ENCODE measurements at regions not wholly inside any gene's neighbourhood (a gene's known extent, or its start where the extent isn't known, plus 50 kb on each side); places are given as distances from the start of the nearest gene placed in this dataset.

GRCh38 chr13:64798422-64798821 is 2431.7 kb downstream of the PCDH9 start:
- Histone ChIP-seq H3K27me3 (ENCODE audit: control insufficient read depth in 2 of 2, insufficient read depth in 2 of 2, low read length in 2 of 2) (no peaks in the 10 kb centered on the region), H3K79me2 (ENCODE audit: control insufficient read depth, insufficient read depth, low read length) (no peaks in the 10 kb centered on the region), H3K4me3 (replicated peaks in 1 of 3; ENCODE audit: insufficient read depth in 1 of 3, low read depth in 1 of 3, low read length in 3 of 3) (no peak overlapping the region), H4K20me1 (replicated peaks; ENCODE audit: control insufficient read depth, extremely low read depth, insufficient read depth, low read length) (no peaks in the 10 kb centered on the region), H3K27ac (ENCODE audit: insufficient read depth, low read depth, low read length) (no peak overlapping the region), H3K4me2 (ENCODE audit: insufficient read depth, low read length) (no peak overlapping the region), H2AFZ (ENCODE audit: low read depth, low read length) (no peak overlapping the region), H3K9ac (replicated peaks; ENCODE audit: extremely low read depth, insufficient read depth, low read length) (no peak overlapping the region), H3K9me1 (replicated peaks; ENCODE audit: control insufficient read depth, extremely low read depth, insufficient read depth, low read length) (no peaks in the 10 kb centered on the region), H3K36me3 (ENCODE audit: control insufficient read depth in 2 of 2, extremely low read depth in 1 of 2, insufficient read depth in 2 of 2, low read length in 2 of 2) (no peaks in the 10 kb centered on the region), H3K4me1 (ENCODE audit: control insufficient read depth, extremely low read depth, insufficient read depth, low read length) (no peaks in the 10 kb centered on the region), H3K9me3 (replicated peaks; ENCODE audit: control insufficient read depth, insufficient read depth, low read length) (no peaks in the 10 kb centered on the region)
- intact Hi-C loops (cut with micrococcal nuclease), result no loop called here
- CTCF ChIA-PET, result no interaction called here
- FAIRE-seq (no peak), DNase-seq (ENCODE audit: low read depth, low spot score) (no peak)
- POLR2A ChIA-PET, result no interaction called here
- BruUV-seq (replicated peaks), result no TSS peak
- TF ChIP-seq POLR2A (IDR thresholded peaks at IDR 0.05; ENCODE audit: low read depth, low read length), result no peak
- TF ChIP-seq JUN (IDR thresholded peaks at IDR 0.05; ENCODE audit: borderline replicate concordance, insufficient read depth, insufficient read length, low read depth), result no peak
- no peak for TF ChIP-seq POLR2AphosphoS5 (IDR thresholded peaks at IDR 0.05; ENCODE audit: insufficient read depth, low read depth, low read length)
- no peak for TF ChIP-seq CTCF (IDR thresholded peaks at IDR 0.05; ENCODE audit: extremely low read depth in 1 of 2, insufficient read depth in 1 of 2, low read depth in 1 of 2, low read length in 2 of 2)
- TF ChIP-seq EZH2 (IDR thresholded peaks at IDR 0.05; ENCODE audit: borderline replicate concordance, low read depth, low read length, severe bottlenecking), result no peak
- dilution Hi-C loops (cut with MboI; ENCODE audit: extremely low pct_ligation_motif_present, low sequenced_read_pairs), result no loop called here

GRCh38 chr13:64793592-64793991 is 2436.5 kb downstream of the PCDH9 start:
- Histone ChIP-seq H3K4me3 (replicated peaks in 1 of 3; ENCODE audit: insufficient read depth in 1 of 3, low read depth in 1 of 3, low read length in 3 of 3) (no peak overlapping the region), H2AFZ (ENCODE audit: low read depth, low read length) (peak overlapping the region; percentile 44), H3K27ac (ENCODE audit: insufficient read depth, low read depth, low read length) (no peak overlapping the region), H3K36me3 (ENCODE audit: control insufficient read depth in 2 of 2, extremely low read depth in 1 of 2, insufficient read depth in 2 of 2, low read length in 2 of 2) (no peaks in the 10 kb centered on the region), H3K79me2 (ENCODE audit: control insufficient read depth, insufficient read depth, low read length) (no peaks in the 10 kb centered on the region), H3K9me1 (replicated peaks; ENCODE audit: control insufficient read depth, extremely low read depth, insufficient read depth, low read length) (no peaks in the 10 kb centered on the region), H3K9ac (replicated peaks; ENCODE audit: extremely low read depth, insufficient read depth, low read length) (no peak overlapping the region), H3K4me2 (ENCODE audit: insufficient read depth, low read length) (no peak overlapping the region), H3K9me3 (replicated peaks; ENCODE audit: control insufficient read depth, insufficient read depth, low read length) (no peaks in the 10 kb centered on the region), H3K27me3 (ENCODE audit: control insufficient read depth in 2 of 2, insufficient read depth in 2 of 2, low read length in 2 of 2) (no peaks in the 10 kb centered on the region), H4K20me1 (replicated peaks; ENCODE audit: control insufficient read depth, extremely low read depth, insufficient read depth, low read length) (no peaks in the 10 kb centered on the region), H3K4me1 (ENCODE audit: control insufficient read depth, extremely low read depth, insufficient read depth, low read length) (no peaks in the 10 kb centered on the region)
- ChIA-PET POLR2A (no interaction called here), CTCF (no interaction called here)
- dilution Hi-C loops (cut with MboI; ENCODE audit: extremely low pct_ligation_motif_present, low sequenced_read_pairs) (no loop called here), intact Hi-C loops (cut with micrococcal nuclease) (no loop called here)
- DNase-seq (ENCODE audit: low read depth, low spot score) (no peak), FAIRE-seq (no peak)
- TF ChIP-seq GATA2 (IDR thresholded peaks at IDR 0.05; ENCODE audit: insufficient read depth, insufficient read length, low read depth, low read length) (no peak), JUN (IDR thresholded peaks at IDR 0.05; ENCODE audit: borderline replicate concordance, insufficient read depth, insufficient read length, low read depth) (no peak), POLR2AphosphoS5 (IDR thresholded peaks at IDR 0.05; ENCODE audit: insufficient read depth, low read depth, low read length) (no peak), FOS (IDR thresholded peaks at IDR 0.05; ENCODE audit: borderline replicate concordance, insufficient read depth, low read length) (no peak), MYC (IDR thresholded peaks at IDR 0.05; ENCODE audit: low read depth, low read length) (no peak), POLR2A (IDR thresholded peaks at IDR 0.05; ENCODE audit: low read depth, low read length) (no peak), CTCF (IDR thresholded peaks at IDR 0.05; ENCODE audit: extremely low read depth in 1 of 2, insufficient read depth in 1 of 2, low read depth in 1 of 2, low read length in 2 of 2) (no peak), EZH2 (IDR thresholded peaks at IDR 0.05; ENCODE audit: borderline replicate concordance, low read depth, low read length, severe bottlenecking) (no peak)
- TF ChIP-seq, protein P1, sequence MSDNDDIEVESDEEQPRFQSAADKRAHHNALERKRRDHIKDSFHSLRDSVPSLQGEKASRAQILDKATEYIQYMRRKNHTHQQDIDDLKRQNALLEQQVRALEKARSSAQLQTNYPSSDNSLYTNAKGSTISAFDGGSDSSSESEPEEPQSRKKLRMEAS (IDR thresholded peaks at IDR 0.05; ENCODE audit: insufficient read depth, insufficient read length), result no peak
- no TSS peak for BruUV-seq (replicated peaks)

Measured in endothelial cell of umbilical vein (primary cell).